Naive B cell (primary cell): ENCODE measurements at regions not wholly inside any gene's neighbourhood (a gene's known extent, or its start where the extent isn't known, plus 50 kb on each side); places are given as distances from the start of the nearest gene placed in this dataset.
A peak's percentile ranks its signal among the peaks of the same experiment; 100 is the strongest.
"Not testable (repeated sequence)": the region's sequence is repeated elsewhere in the genome, so short reads cannot be mapped to it uniquely, and the experiment has no call there.

ENCODE experiments used
- ATAC-seq, 2 donors: fragments of 150-1000 bp; cut with Tn5 transposase; 2 replicates each; pipeline ENCODE4 v1.10.0; 2021; ENCODE audit warnings: low read depth in 2 of 2, mild to moderate bottlenecking in 2 of 2, moderate library complexity in 2 of 2
- DNase-seq: peaks from one replicate; pipeline ENCODE4 v3.0.0; 2022
- H3K27ac Mint-ChIP-seq, 6 donors: one replicate each; pipeline ENCODE4 v1.8.0; 2020 to 2022; ENCODE audit warnings: mild to moderate bottlenecking in 6 of 6, mixed read lengths in 6 of 6, moderate library complexity in 5 of 6, inconsistent platforms in 2 of 6
- H3K27me3 Mint-ChIP-seq, 3 donors: one replicate each; pipeline ENCODE4 v1.8.0; 2021 to 2022; ENCODE audit warnings: mixed read lengths in 3 of 3, mild to moderate bottlenecking in 1 of 3
- H3K36me3 Mint-ChIP-seq, 2 donors: one replicate each; pipeline ENCODE4 v1.8.0; 2020 to 2022; ENCODE audit warnings: mixed read lengths in 2 of 2, inconsistent platforms in 1 of 2, mild to moderate bottlenecking in 1 of 2
- H3K4me1 Mint-ChIP-seq, 3 donors: one replicate each; pipeline ENCODE4 v1.8.0; 2020 to 2022; ENCODE audit warnings: mixed read lengths in 3 of 3, inconsistent platforms in 1 of 3, mild to moderate bottlenecking in 1 of 3, moderate library complexity in 1 of 3
- H3K4me3 Mint-ChIP-seq, 8 donors: one replicate each; pipeline ENCODE4 v1.8.0; 2020 to 2022; ENCODE audit warnings: mild to moderate bottlenecking in 8 of 8, mixed read lengths in 8 of 8, moderate library complexity in 8 of 8, inconsistent platforms in 2 of 8
- H3K9me3 Mint-ChIP-seq, 7 donors: one replicate each; pipeline ENCODE4 v1.8.0; 2020 to 2022; ENCODE audit warnings: mixed read lengths in 7 of 7, mild to moderate bottlenecking in 5 of 7, inconsistent platforms in 2 of 7, moderate library complexity in 1 of 7

- H3K27ac Mint-ChIP-seq, result no peak overlapping the region
- H3K9me3 Mint-ChIP-seq, result peaks cover 0 to 4% (median 0%) of the 10 kb centered on the region in 7 donors
- no peak for ATAC-seq
Observed at GRCh38 chr3:71956716-71957115, 171.8 kb upstream of the PROK2 start.

GRCh38 chr3:71956069-71956340 lies 171.1 kb upstream of the PROK2 start:
- DNase-seq (no peak), ATAC-seq (no peak)
- H3K4me3 Mint-ChIP-seq, result no peak overlapping the region
- no peaks in the 10 kb centered on the region for H3K36me3 Mint-ChIP-seq
- H3K4me1 Mint-ChIP-seq, result peaks cover 8 to 12% (median 9%) of the 10 kb centered on the region in 3 donors
- H3K9me3 Mint-ChIP-seq, result peaks cover 0 to 4% (median 0%) of the 10 kb centered on the region in 7 donors
- H3K27ac Mint-ChIP-seq, result no peak overlapping the region
- H3K27me3 Mint-ChIP-seq, result peaks cover 7 to 35% (median 20%) of the 10 kb centered on the region in 3 donors

More at GRCh38 chr3:71956716-71957115, 171.8 kb upstream of the PROK2 start:
- DNase-seq, result no peak
- Mint-ChIP-seq H3K36me3 (no peaks in the 10 kb centered on the region), H3K4me3 (peak overlapping the region in 1 of 8 donors; percentile 13), H3K27me3 (peaks cover 7 to 38% (median 24%) of the 10 kb centered on the region in 3 donors), H3K4me1 (peaks cover 8 to 12% (median 9%) of the 10 kb centered on the region in 3 donors)

GRCh38 chr3:71955240-71956068 lies 170.5 kb upstream of the PROK2 start:
- DNase-seq (peak; percentile 14), ATAC-seq (peak in 1 of 2 donors; percentile 23)
- no peak overlapping the region for H3K4me3 Mint-ChIP-seq
- no peaks in the 10 kb centered on the region for H3K36me3 Mint-ChIP-seq
- H3K27ac Mint-ChIP-seq, result peak overlapping the region in 1 of 6 donors; percentile 64
- H3K4me1 Mint-ChIP-seq, result peaks cover 8 to 12% (median 9%) of the 10 kb centered on the region in 3 donors
- H3K9me3 Mint-ChIP-seq, result peaks cover 0 to 4% (median 0%) of the 10 kb centered on the region in 7 donors
- peaks cover 7 to 34% (median 19%) of the 10 kb centered on the region in 3 donors for H3K27me3 Mint-ChIP-seq

GRCh38 chr3:71951842-71952241 lies 166.9 kb upstream of the PROK2 start:
- DNase-seq (no peak), ATAC-seq (no peak)
- Mint-ChIP-seq H3K4me3 (no peak overlapping the region), H3K4me1 (peaks cover 8 to 12% (median 9%) of the 10 kb centered on the region in 3 donors), H3K27ac (peak overlapping the region in 1 of 6 donors; percentile 11), H3K27me3 (peaks cover 31 to 41% (median 31%) of the 10 kb centered on the region in 3 donors), H3K36me3 (no peaks in the 10 kb centered on the region), H3K9me3 (no peaks in the 10 kb centered on the region)

- H3K4me1 Mint-ChIP-seq, result peaks cover 8 to 12% (median 9%) of the 10 kb centered on the region in 3 donors
- no peak overlapping the region for H3K4me3 Mint-ChIP-seq
- DNase-seq (no peak), ATAC-seq (no peak)
- no peak overlapping the region for H3K27ac Mint-ChIP-seq
- no peaks in the 10 kb centered on the region for H3K36me3 Mint-ChIP-seq
- H3K27me3 Mint-ChIP-seq, result peaks cover 35 to 45% (median 36%) of the 10 kb centered on the region in 3 donors
- H3K9me3 Mint-ChIP-seq, result no peaks in the 10 kb centered on the region
Observed at GRCh38 chr3:71951361-71951760, 166.4 kb upstream of the PROK2 start.

- Mint-ChIP-seq H3K4me1 (no peaks in the 10 kb centered on the region), H3K36me3 (no peaks in the 10 kb centered on the region), H3K27ac (peak overlapping the region in 1 of 6 donors; percentile 12), H3K4me3 (no peak overlapping the region), H3K27me3 (peaks cover 48 to 51% (median 50%) of the 10 kb centered on the region in 3 donors), H3K9me3 (peaks cover 0 to 4% (median 0%) of the 10 kb centered on the region in 7 donors)
- ATAC-seq, result no peak
- no peak for DNase-seq
Observed at GRCh38 chr3:71949442-71949841, 164.5 kb upstream of the PROK2 start.

GRCh38 chr3:71944482-71945065 lies 159.6 kb upstream of the PROK2 start:
- peaks cover 50 to 85% (median 68%) of the 10 kb centered on the region in 3 donors for H3K27me3 Mint-ChIP-seq
- no peaks in the 10 kb centered on the region for H3K36me3 Mint-ChIP-seq
- peaks cover 0 to 13% (median 7%) of the 10 kb centered on the region in 3 donors for H3K4me1 Mint-ChIP-seq
- DNase-seq, result no peak
- H3K27ac Mint-ChIP-seq, result no peak overlapping the region
- no peak for ATAC-seq
- H3K9me3 Mint-ChIP-seq, result peaks cover 0 to 4% (median 0%) of the 10 kb centered on the region in 7 donors
- H3K4me3 Mint-ChIP-seq, result no peak overlapping the region

GRCh38 chr3:71942432-71943187 lies 157.7 kb upstream of the PROK2 start:
- Mint-ChIP-seq H3K27ac (no peak overlapping the region), H3K9me3 (peaks cover 0 to 14% (median 6%) of the 10 kb centered on the region in 7 donors), H3K4me1 (peaks cover 7 to 13% (median 10%) of the 10 kb centered on the region in 3 donors), H3K36me3 (no peaks in the 10 kb centered on the region), H3K4me3 (no peak overlapping the region), H3K27me3 (peaks cover 50 to 81% (median 62%) of the 10 kb centered on the region in 3 donors)
- peak in 1 of 2 donors; percentile 28 for ATAC-seq
- no peak for DNase-seq

- DNase-seq (no peak), ATAC-seq (no peak)
- Mint-ChIP-seq H3K27ac (no peak overlapping the region), H3K9me3 (peaks cover 0 to 19% (median 6%) of the 10 kb centered on the region in 7 donors), H3K4me3 (no peak overlapping the region), H3K4me1 (peaks cover 7 to 13% (median 11%) of the 10 kb centered on the region in 3 donors), H3K27me3 (peaks cover 31 to 69% (median 48%) of the 10 kb centered on the region in 3 donors), H3K36me3 (no peaks in the 10 kb centered on the region)
Observed at GRCh38 chr3:71940486-71940885, 155.5 kb upstream of the PROK2 start.

- DNase-seq (peak; percentile 30), ATAC-seq (peak; percentile 83 to 89)
- Mint-ChIP-seq H3K27me3 (peaks cover 41 to 74% (median 58%) of the 10 kb centered on the region in 3 donors), H3K27ac (peak overlapping the region in 1 of 6 donors; percentile 39), H3K9me3 (peaks cover 0 to 19% (median 6%) of the 10 kb centered on the region in 7 donors), H3K4me1 (peaks cover 7 to 12% (median 11%) of the 10 kb centered on the region in 3 donors)
- not testable (repeated sequence) for H3K4me3 Mint-ChIP-seq, H3K36me3 Mint-ChIP-seq
Observed at GRCh38 chr3:71938081-71938480, 153.1 kb upstream of the PROK2 start.

- Mint-ChIP-seq H3K36me3 (no peaks in the 10 kb centered on the region), H3K4me3 (no peak overlapping the region), H3K9me3 (peaks cover 0 to 19% (median 6%) of the 10 kb centered on the region in 7 donors), H3K27ac (no peak overlapping the region), H3K4me1 (peaks cover 11 to 22% (median 13%) of the 10 kb centered on the region in 3 donors), H3K27me3 (peaks cover 38 to 72% (median 57%) of the 10 kb centered on the region in 3 donors)
- ATAC-seq, result no peak
- no peak for DNase-seq
Observed at GRCh38 chr3:71936681-71937080, 151.7 kb upstream of the PROK2 start.

- Mint-ChIP-seq H3K27me3 (peaks cover 40 to 66% (median 56%) of the 10 kb centered on the region in 3 donors), H3K36me3 (no peaks in the 10 kb centered on the region), H3K4me1 (peaks cover 16 to 33% (median 22%) of the 10 kb centered on the region in 3 donors), H3K27ac (no peak overlapping the region), H3K4me3 (no peak overlapping the region), H3K9me3 (peaks cover 0 to 15% (median 6%) of the 10 kb centered on the region in 7 donors)
- DNase-seq (no peak), ATAC-seq (no peak)
Observed at GRCh38 chr3:71934520-71935270, 149.7 kb upstream of the PROK2 start.
